ENCODE measurements at regions not wholly inside any gene's neighbourhood (a gene's known extent, or its start where the extent isn't known, plus 50 kb on each side); places are given as distances from the start of the nearest gene placed in this dataset.

- TF ChIP-seq JUNB (IDR thresholded peaks at IDR 0.05) (no peak), CBFB (IDR thresholded peaks at IDR 0.05; ENCODE audit: low read depth) (no peak), RB1 (IDR thresholded peaks at IDR 0.05; ENCODE audit: borderline replicate concordance) (no peak), STAT1 (conservative IDR thresholded peaks at IDR 0.05) (no peak), SREBF1 (IDR thresholded peaks at IDR 0.05; ENCODE audit: low read length) (no peak)
- FAIRE-seq (no peak), ATAC-seq (no peak), DNase-seq (ENCODE audit: low read depth, low spot score) (no peak)
- no peaks in the 10 kb centered on the region for H3K9me3 ChIP-seq (replicated peaks; ENCODE audit: control insufficient read depth, insufficient read depth, low read length)
- RAD21 ChIA-PET (ENCODE audit: unreplicated experiment) = no interaction called here
- H3K27me3 ChIP-seq (replicated peaks in 1 of 2; ENCODE audit: control insufficient read depth in 2 of 2, insufficient read depth in 2 of 2, low read length in 1 of 2) = no peaks in the 10 kb centered on the region
- CTCF ChIA-PET = interaction anchor here (1.0 kb wide), 1 partner anchor 24 kb away, joined by 3 read pairs; no protein-coding TSS in a partner anchor
- no peaks in the 10 kb centered on the region for H4K20me1 ChIP-seq (ENCODE audit: control insufficient read depth, insufficient read depth)
- SMC1A ChIA-PET (ENCODE audit: uncharacterized antibody, unreplicated experiment) = interaction anchor here (1.2 kb wide), 1 partner anchor 9 kb away, joined by 3 read pairs; no protein-coding TSS in a partner anchor
- intact Hi-C loops (cut with micrococcal nuclease; ENCODE audit: unreplicated experiment) = no loop called here
- no peak overlapping the region for H3K4me2 ChIP-seq (ENCODE audit: control insufficient read depth, insufficient read depth)
- no peak overlapping the region for H3K4me3 ChIP-seq
- 19% methylated on average over 9 of the region's 9 CpGs for WGBS (ENCODE audit: insufficient coverage, insufficient replicate concordance, low lambda C conversion rate, missing lambda C conversion rate)
- H2AFZ ChIP-seq (ENCODE audit: control insufficient read depth, low read depth, low read length) = no peak overlapping the region
- H3K79me2 ChIP-seq (ENCODE audit: control insufficient read depth, insufficient read depth, low read length) = no peaks in the 10 kb centered on the region
- POLR2A ChIA-PET = no interaction called here
- no TSS peak for BruUV-seq (replicated peaks)
- no peak overlapping the region for H3K9ac ChIP-seq (ENCODE audit: control insufficient read depth, insufficient read depth, low read length)
- in situ Hi-C loops (cut with MboI) = no loop called here
- no peak overlapping the region for H3K27ac ChIP-seq (ENCODE audit: control insufficient read depth, insufficient read depth)
- H3K36me3 ChIP-seq (ENCODE audit: control insufficient read depth in 2 of 2, insufficient read depth in 2 of 2, low read length in 1 of 2) = no peaks in the 10 kb centered on the region
- H3K4me1 ChIP-seq (ENCODE audit: control insufficient read depth, insufficient read depth, low read length) = no peaks in the 10 kb centered on the region
Measured at GRCh38 chr3:25107918-25108617, 320.0 kb upstream of the RARB start.

DNA sequence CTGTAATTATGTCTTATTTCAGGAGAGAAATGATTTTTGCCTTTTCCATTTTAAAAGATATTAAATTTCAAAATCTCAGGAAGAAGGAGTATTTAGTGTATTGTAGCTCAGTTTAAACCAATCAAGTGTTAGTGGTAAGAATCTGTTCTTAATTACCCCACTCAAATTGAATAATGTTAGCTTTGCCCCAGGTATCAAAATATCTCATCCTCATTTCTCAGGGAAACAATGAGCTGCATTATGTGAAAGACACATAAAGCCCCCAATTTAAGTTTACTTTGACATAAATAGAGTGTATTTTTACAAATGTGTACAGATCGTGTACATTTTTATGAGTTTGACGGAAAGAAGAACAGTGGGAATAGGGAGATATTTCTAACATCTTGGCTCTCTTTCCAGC lies 317.4 kb upstream of the RARB start:
- Histone ChIP-seq H4K20me1 (ENCODE audit: control insufficient read depth, insufficient read depth) (no peaks in the 10 kb centered on the region), H2AFZ (ENCODE audit: control insufficient read depth, low read depth, low read length) (no peak overlapping the region), H3K4me3 (no peak overlapping the region), H3K9me3 (replicated peaks; ENCODE audit: control insufficient read depth, insufficient read depth, low read length) (no peaks in the 10 kb centered on the region), H3K79me2 (ENCODE audit: control insufficient read depth, insufficient read depth, low read length) (no peaks in the 10 kb centered on the region), H3K9ac (ENCODE audit: control insufficient read depth, insufficient read depth, low read length) (no peak overlapping the region), H3K4me2 (ENCODE audit: control insufficient read depth, insufficient read depth) (no peak overlapping the region), H3K27me3 (replicated peaks in 1 of 2; ENCODE audit: control insufficient read depth in 2 of 2, insufficient read depth in 2 of 2, low read length in 1 of 2) (no peaks in the 10 kb centered on the region), H3K36me3 (ENCODE audit: control insufficient read depth in 2 of 2, insufficient read depth in 2 of 2, low read length in 1 of 2) (no peaks in the 10 kb centered on the region), H3K4me1 (ENCODE audit: control insufficient read depth, insufficient read depth, low read length) (no peaks in the 10 kb centered on the region), H3K27ac (ENCODE audit: control insufficient read depth, insufficient read depth) (no peak overlapping the region)
- ChIA-PET POLR2A (no interaction called here), SMC1A (ENCODE audit: uncharacterized antibody, unreplicated experiment) (interaction anchor here (1.5 kb wide), 1 partner anchor 25 kb away, joined by 3 read pairs; no protein-coding TSS in a partner anchor), RAD21 (ENCODE audit: unreplicated experiment) (no interaction called here), CTCF (interaction anchor here (1.1 kb wide), 1 partner anchor 10 kb away, joined by 3 read pairs; no protein-coding TSS in a partner anchor)
- intact Hi-C loops (cut with micrococcal nuclease; ENCODE audit: unreplicated experiment) = no loop called here
- WGBS (ENCODE audit: insufficient coverage, insufficient replicate concordance, low lambda C conversion rate, missing lambda C conversion rate) = 80% methylated on average over 2 of the region's 2 CpGs
- in situ Hi-C loops (cut with MboI) = no loop called here
- no peak for ATAC-seq
- BruUV-seq (replicated peaks) = no TSS peak
- FAIRE-seq = no peak
- DNase-seq (ENCODE audit: low read depth, low spot score) = no peak
- TF ChIP-seq HDGF (IDR thresholded peaks at IDR 0.05) (no peak), RAD51 (IDR thresholded peaks at IDR 0.05) (no peak), ZSCAN29 (IDR thresholded peaks at IDR 0.05) (no peak), NFIC (IDR thresholded peaks at IDR 0.05; ENCODE audit: low read depth, low read length) (no peak), SIN3A (IDR thresholded peaks at IDR 0.05; ENCODE audit: low read depth, low read length) (no peak), POLR2A (IDR thresholded peaks at IDR 0.05; ENCODE audit: low read depth, low read length) (no peak), BMI1 (IDR thresholded peaks at IDR 0.05; ENCODE audit: borderline replicate concordance) (no peak), POU2F2 (IDR thresholded peaks at IDR 0.05; ENCODE audit: borderline replicate concordance, low read depth, low read length) (no peak), POLR2AphosphoS2 (IDR thresholded peaks at IDR 0.05; ENCODE audit: low read depth, low read length) (no peak), ETV6 (conservative IDR thresholded peaks at IDR 0.05 in 1 of 2, IDR thresholded peaks at IDR 0.05 in 1 of 2; ENCODE audit: borderline replicate concordance in 1 of 2, low read depth in 1 of 2) (no peak)
- TF ChIP-seq, protein P1, sequence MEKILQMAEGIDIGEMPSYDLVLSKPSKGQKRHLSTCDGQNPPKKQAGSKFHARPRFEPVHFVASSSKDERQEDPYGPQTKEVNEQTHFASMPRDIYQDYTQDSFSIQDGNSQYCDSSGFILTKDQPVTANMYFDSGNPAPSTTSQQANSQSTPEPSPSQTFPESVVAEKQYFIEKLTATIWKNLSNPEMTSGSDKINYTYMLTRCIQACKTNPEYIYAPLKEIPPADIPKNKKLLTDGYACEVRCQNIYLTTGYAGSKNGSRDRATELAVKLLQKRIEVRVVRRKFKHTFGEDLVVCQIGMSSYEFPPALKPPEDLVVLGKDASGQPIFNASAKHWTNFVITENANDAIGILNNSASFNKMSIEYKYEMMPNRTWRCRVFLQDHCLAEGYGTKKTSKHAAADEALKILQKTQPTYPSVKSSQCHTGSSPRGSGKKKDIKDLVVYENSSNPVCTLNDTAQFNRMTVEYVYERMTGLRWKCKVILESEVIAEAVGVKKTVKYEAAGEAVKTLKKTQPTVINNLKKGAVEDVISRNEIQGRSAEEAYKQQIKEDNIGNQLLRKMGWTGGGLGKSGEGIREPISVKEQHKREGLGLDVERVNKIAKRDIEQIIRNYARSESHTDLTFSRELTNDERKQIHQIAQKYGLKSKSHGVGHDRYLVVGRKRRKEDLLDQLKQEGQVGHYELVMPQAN (conservative IDR thresholded peaks at IDR 0.05) = no peak
- TF ChIP-seq, protein P2, sequence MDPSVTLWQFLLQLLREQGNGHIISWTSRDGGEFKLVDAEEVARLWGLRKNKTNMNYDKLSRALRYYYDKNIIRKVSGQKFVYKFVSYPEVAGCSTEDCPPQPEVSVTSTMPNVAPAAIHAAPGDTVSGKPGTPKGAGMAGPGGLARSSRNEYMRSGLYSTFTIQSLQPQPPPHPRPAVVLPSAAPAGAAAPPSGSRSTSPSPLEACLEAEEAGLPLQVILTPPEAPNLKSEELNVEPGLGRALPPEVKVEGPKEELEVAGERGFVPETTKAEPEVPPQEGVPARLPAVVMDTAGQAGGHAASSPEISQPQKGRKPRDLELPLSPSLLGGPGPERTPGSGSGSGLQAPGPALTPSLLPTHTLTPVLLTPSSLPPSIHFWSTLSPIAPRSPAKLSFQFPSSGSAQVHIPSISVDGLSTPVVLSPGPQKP (IDR thresholded peaks at IDR 0.05; ENCODE audit: low read depth, low read length) = no peak

Measured in GM12878 (cell line).